Endothelial cell (in vitro differentiated cells): ENCODE measurements at regions not wholly inside any gene's neighbourhood (a gene's known extent, or its start where the extent isn't known, plus 50 kb on each side); places are given as distances from the start of the nearest gene placed in this dataset.
A peak's percentile ranks its signal among the peaks of the same experiment; 100 is the strongest.

Experiments used
- DNase-seq: peaks from one replicate; pipeline ENCODE4 v3.0.0; 2021; ENCODE audit warnings: low spot score
- H3K27ac Mint-ChIP-seq: one replicate; pipeline ENCODE4 v1.8.0; 2021; ENCODE audit warnings: mixed read lengths, inconsistent platforms; ENCODE audit not compliant: unreplicated experiment
- H3K27me3 Mint-ChIP-seq: one replicate; pipeline ENCODE4 v1.8.0; 2021; ENCODE audit warnings: mild to moderate bottlenecking, moderate library complexity, mixed read lengths, inconsistent platforms; ENCODE audit not compliant: unreplicated experiment
- H3K36me3 Mint-ChIP-seq: one replicate; pipeline ENCODE4 v1.8.0; 2021; ENCODE audit warnings: mild to moderate bottlenecking, low read depth, mixed read lengths, inconsistent platforms; ENCODE audit not compliant: unreplicated experiment
- H3K4me1 Mint-ChIP-seq: one replicate; pipeline ENCODE4 v1.8.0; 2021; ENCODE audit warnings: mild to moderate bottlenecking, mixed read lengths, inconsistent platforms; ENCODE audit not compliant: unreplicated experiment
- H3K4me3 Mint-ChIP-seq: one replicate; pipeline ENCODE4 v1.8.0; 2021; ENCODE audit warnings: mild to moderate bottlenecking, mixed read lengths, inconsistent platforms; ENCODE audit not compliant: unreplicated experiment
- H3K9me3 Mint-ChIP-seq: one replicate; pipeline ENCODE4 v1.8.0; 2021; ENCODE audit warnings: mixed read lengths, inconsistent platforms; ENCODE audit not compliant: unreplicated experiment
- CTCF ChIP-seq: fragments of 200-600 bp; sonication (generic); IDR thresholded peaks from one replicate; pipeline ENCODE4 v1.5.0; 2021; ENCODE audit warnings: antibody characterized with exemption; ENCODE audit not compliant: unreplicated experiment

DNA sequence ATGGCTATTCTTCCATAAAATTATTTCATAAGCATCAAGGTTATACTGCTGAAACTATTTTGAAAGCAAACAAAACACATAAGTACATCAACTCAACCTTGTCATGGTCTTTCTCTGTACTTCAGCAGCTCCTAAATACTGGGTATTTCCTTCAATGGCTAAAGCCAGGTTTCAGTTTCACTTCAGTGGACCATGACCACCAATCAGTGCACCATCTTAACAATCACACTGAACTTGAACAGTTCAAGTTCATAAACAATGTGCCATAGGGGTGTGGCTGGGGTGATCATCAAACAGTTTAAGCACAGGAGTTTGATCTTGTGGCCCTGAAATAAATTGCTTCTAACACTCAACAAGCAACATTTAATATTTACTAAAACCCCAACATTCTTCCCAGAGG, 124.1 kb upstream of the FIGN start:
- Mint-ChIP-seq H3K27me3 (no peaks in the 10 kb centered on the region), H3K36me3 (no peaks in the 10 kb centered on the region), H3K9me3 (no peaks in the 10 kb centered on the region), H3K4me1 (no peaks in the 10 kb centered on the region), H3K4me3 (no peak overlapping the region), H3K27ac (no peak overlapping the region)
- TF ChIP-seq CTCF, result no peak
- no peak for DNase-seq

GRCh38 chr2:163856941-163857340, 121.1 kb upstream of the FIGN start:
- Mint-ChIP-seq H3K36me3 (no peaks in the 10 kb centered on the region), H3K4me1 (no peaks in the 10 kb centered on the region), H3K27ac (no peak overlapping the region), H3K4me3 (no peak overlapping the region), H3K9me3 (no peaks in the 10 kb centered on the region), H3K27me3 (no peaks in the 10 kb centered on the region)
- no peak for DNase-seq
- no peak for TF ChIP-seq CTCF

- Mint-ChIP-seq H3K4me3 (no peak overlapping the region), H3K27ac (no peak overlapping the region), H3K36me3 (no peaks in the 10 kb centered on the region), H3K9me3 (peaks cover 5% of the 10 kb centered on the region), H3K27me3 (no peaks in the 10 kb centered on the region), H3K4me1 (peaks cover 5% of the 10 kb centered on the region)
- no peak for TF ChIP-seq CTCF
- no peak for DNase-seq
These were observed 116.8 kb upstream of the FIGN start for GRCh38 chr2:163852616-163853015.

GRCh38 chr2:163849756-163850435, 114.1 kb upstream of the FIGN start:
- no peak for TF ChIP-seq CTCF
- DNase-seq, result no peak
- Mint-ChIP-seq H3K9me3 (peaks cover 5% of the 10 kb centered on the region), H3K27me3 (no peaks in the 10 kb centered on the region), H3K36me3 (no peaks in the 10 kb centered on the region), H3K4me1 (peaks cover 5% of the 10 kb centered on the region), H3K4me3 (no peak overlapping the region), H3K27ac (peak overlapping the region; percentile 32)

GRCh38 chr2:163838890-163839289, 103.1 kb upstream of the FIGN start:
- no peaks in the 10 kb centered on the region for H3K36me3 Mint-ChIP-seq
- no peaks in the 10 kb centered on the region for H3K9me3 Mint-ChIP-seq
- no peak for DNase-seq
- TF ChIP-seq CTCF, result no peak
- H3K4me1 Mint-ChIP-seq, result no peaks in the 10 kb centered on the region
- H3K27me3 Mint-ChIP-seq, result peaks cover 1% of the 10 kb centered on the region
- no peak overlapping the region for H3K27ac Mint-ChIP-seq
- no peak overlapping the region for H3K4me3 Mint-ChIP-seq
